GM21423 (cell line): ENCODE measurements at regions not wholly inside any gene's neighbourhood (a gene's known extent, or its start where the extent isn't known, plus 50 kb on each side); places are given as distances from the start of the nearest gene placed in this dataset.

Experiments
- ATAC-seq: cut with Tn5 transposase; IDR thresholded peaks from one replicate; pipeline ENCODE4 v1.9.1; 2021; ENCODE audit warnings: mild to moderate bottlenecking, moderate library complexity; ENCODE audit not compliant: unreplicated experiment

- ATAC-seq, result no peak
Measured at GRCh38 chr3:72411843-72412242, 436.4 kb downstream of the SHQ1 start.

GRCh38 chr3:72411126-72411525 is 437.1 kb downstream of the SHQ1 start:
- ATAC-seq, result no peak

- ATAC-seq, result no peak
Measured at GRCh38 chr3:72408983-72409779, 439.1 kb downstream of the SHQ1 start.

- no peak for ATAC-seq
Measured at GRCh38 chr3:72407766-72408165, 440.5 kb downstream of the SHQ1 start.

GRCh38 chr3:72405943-72406566 is 442.2 kb downstream of the SHQ1 start:
- ATAC-seq, result no peak

GRCh38 chr3:72401005-72401545 is 447.2 kb downstream of the SHQ1 start:
- no peak for ATAC-seq

- no peak for ATAC-seq
Measured at GRCh38 chr3:72398781-72399180, 449.5 kb downstream of the SHQ1 start.

- no peak for ATAC-seq
Measured at GRCh38 chr3:72397586-72397985, 450.7 kb downstream of the SHQ1 start.

GRCh38 chr3:72396899-72397298 is 451.3 kb downstream of the SHQ1 start:
- ATAC-seq, result no peak

GRCh38 chr3:72395776-72396311 is 452.4 kb downstream of the SHQ1 start:
- ATAC-seq, result no peak

GRCh38 chr3:72393455-72393854 is 454.8 kb downstream of the SHQ1 start:
- no peak for ATAC-seq

GRCh38 chr3:72391659-72392058 is 456.6 kb downstream of the SHQ1 start:
- ATAC-seq, result no peak

- ATAC-seq, result no peak
Measured at GRCh38 chr3:72390841-72391240, 457.4 kb downstream of the SHQ1 start.

GRCh38 chr3:72388644-72389043 is 459.6 kb downstream of the SHQ1 start:
- no peak for ATAC-seq

- ATAC-seq, result no peak
Measured at GRCh38 chr3:72388117-72388516, 460.1 kb downstream of the SHQ1 start.

- no peak for ATAC-seq
Measured at GRCh38 chr3:72386327-72387000, 461.8 kb downstream of the SHQ1 start.

GRCh38 chr3:72385167-72385566 is 463.1 kb downstream of the SHQ1 start:
- no peak for ATAC-seq

- ATAC-seq, result no peak
Measured at GRCh38 chr3:72384602-72385001, 463.6 kb downstream of the SHQ1 start.

- ATAC-seq, result no peak
Measured at GRCh38 chr3:72383883-72384282, 464.4 kb downstream of the SHQ1 start.

GRCh38 chr3:72383230-72383629 is 465.0 kb downstream of the SHQ1 start:
- ATAC-seq, result no peak

GRCh38 chr3:72382460-72382859 is 465.8 kb downstream of the SHQ1 start:
- no peak for ATAC-seq
